ENCODE measurements at regions not wholly inside any gene's neighbourhood (a gene's known extent, or its start where the extent isn't known, plus 50 kb on each side); places are given as distances from the start of the nearest gene placed in this dataset.
"Not testable (repeated sequence)": the region's sequence is repeated elsewhere in the genome, so short reads cannot be mapped to it uniquely, and the experiment has no call there.

DNA sequence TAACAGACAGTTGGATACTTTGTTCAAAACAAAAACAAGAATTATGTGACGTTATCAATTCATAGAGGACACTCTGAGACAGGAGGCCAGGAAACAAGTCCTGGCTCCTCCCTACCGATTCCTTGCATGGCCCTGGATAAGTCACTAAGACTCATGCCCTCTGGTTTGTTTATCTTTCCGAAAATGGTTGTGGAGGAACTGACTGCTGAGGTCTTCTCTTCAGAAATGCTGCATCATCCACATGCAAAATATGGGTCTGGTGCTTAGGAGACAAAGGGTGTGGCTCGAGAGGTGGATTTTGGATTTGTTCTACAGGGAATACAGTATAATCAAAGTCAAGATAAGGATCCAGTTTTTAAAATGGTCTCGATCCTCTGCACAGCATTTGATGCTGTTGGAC is 130.9 kb downstream of the RELL1 start:
- no peak overlapping the region for H2AFZ ChIP-seq (ENCODE audit: low read depth, low read length)
- no peaks in the 10 kb centered on the region for H3K79me1 ChIP-seq (replicated peaks; ENCODE audit: low read length, poor library complexity, severe bottlenecking)
- H2BK5ac ChIP-seq (ENCODE audit: low read depth, low read length, poor library complexity, severe bottlenecking) = no peak overlapping the region
- H3K4me2 ChIP-seq (ENCODE audit: low read length, poor library complexity, severe bottlenecking) = no peak overlapping the region
- no peak overlapping the region for H3K18ac ChIP-seq (ENCODE audit: low read depth in 1 of 2, low read length in 2 of 2)
- no peak for DNase-seq
- H3K4me3 ChIP-seq (ENCODE audit: insufficient read depth in 1 of 2, low read depth in 1 of 2, low read length in 2 of 2) = no peak overlapping the region
- no peaks in the 10 kb centered on the region for H3K27me3 ChIP-seq (ENCODE audit: control insufficient read depth in 1 of 2, insufficient read depth in 1 of 2, low read length in 2 of 2)
- H3K27ac ChIP-seq (ENCODE audit: low read length, poor library complexity, severe bottlenecking) = no peak overlapping the region
- H3K14ac ChIP-seq (ENCODE audit: low read length in 2 of 2) = no peak overlapping the region
- H3K4me1 ChIP-seq (ENCODE audit: control insufficient read depth, insufficient read depth, low read depth, low read length) = no peaks in the 10 kb centered on the region
- no peak overlapping the region for H3K4ac ChIP-seq (ENCODE audit: low read depth in 1 of 2, low read length in 2 of 2)
- WGBS = 90% methylated on average over 5 of the region's 5 CpGs
- H4K91ac ChIP-seq (ENCODE audit: low read length) = no peak overlapping the region
- H4K8ac ChIP-seq (ENCODE audit: low read length) = no peak overlapping the region
- H3K36me3 ChIP-seq (ENCODE audit: control insufficient read depth in 1 of 2, insufficient read depth in 2 of 2, low read depth in 1 of 2, low read length in 2 of 2) = no peaks in the 10 kb centered on the region
- H3K9me3 ChIP-seq (ENCODE audit: control insufficient read depth, low read length) = peaks cover 5% of the 10 kb centered on the region
- no peak overlapping the region for H3K9ac ChIP-seq (ENCODE audit: low read length)
- no peak overlapping the region for H2BK120ac ChIP-seq (ENCODE audit: low read depth, low read length)
- no peak overlapping the region for H3K23ac ChIP-seq (ENCODE audit: low read length in 2 of 2)
- no peak overlapping the region for H2BK15ac ChIP-seq (ENCODE audit: low read depth, poor library complexity, severe bottlenecking)
- H2BK12ac ChIP-seq (ENCODE audit: low read length in 2 of 2) = no peak overlapping the region
- no peak overlapping the region for H2AK5ac ChIP-seq (ENCODE audit: low read length, severe bottlenecking)

DNA sequence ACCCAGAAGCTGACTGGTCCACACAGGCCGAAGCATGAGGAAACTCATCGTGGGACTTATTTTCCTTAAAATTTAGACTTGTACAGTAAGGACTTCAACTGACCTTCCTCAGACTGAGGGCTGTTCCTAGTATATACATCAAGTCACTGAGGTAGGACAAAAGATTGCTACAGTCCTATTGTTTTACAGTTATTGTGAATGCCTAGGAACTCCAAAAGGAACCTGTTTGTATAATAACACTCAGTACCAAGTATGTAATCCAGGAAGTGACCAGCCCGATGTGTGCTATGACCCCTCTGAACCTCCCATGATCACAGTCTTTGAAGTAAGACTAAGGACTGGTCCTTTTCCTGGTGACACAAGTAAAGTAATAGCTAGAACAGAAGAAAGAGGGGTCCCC is 136.3 kb downstream of the RELL1 start:
- H2AFZ ChIP-seq (ENCODE audit: low read depth, low read length); H3K27me3 ChIP-seq (ENCODE audit: control insufficient read depth in 1 of 2, insufficient read depth in 1 of 2, low read length in 2 of 2); H2BK15ac ChIP-seq (ENCODE audit: low read depth, poor library complexity, severe bottlenecking); H3K4me2 ChIP-seq (ENCODE audit: low read length, poor library complexity, severe bottlenecking); H3K36me3 ChIP-seq (ENCODE audit: control insufficient read depth in 1 of 2, insufficient read depth in 2 of 2, low read depth in 1 of 2, low read length in 2 of 2); H3K23ac ChIP-seq (ENCODE audit: low read length in 2 of 2); H4K8ac ChIP-seq (ENCODE audit: low read length); H2BK5ac ChIP-seq (ENCODE audit: low read depth, low read length, poor library complexity, severe bottlenecking); H3K4me3 ChIP-seq (ENCODE audit: insufficient read depth in 1 of 2, low read depth in 1 of 2, low read length in 2 of 2); H3K4me1 ChIP-seq (ENCODE audit: control insufficient read depth, insufficient read depth, low read depth, low read length); H3K27ac ChIP-seq (ENCODE audit: low read length, poor library complexity, severe bottlenecking); H2AK5ac ChIP-seq (ENCODE audit: low read length, severe bottlenecking); H2BK120ac ChIP-seq (ENCODE audit: low read depth, low read length); H2BK12ac ChIP-seq (ENCODE audit: low read length in 2 of 2); H4K91ac ChIP-seq (ENCODE audit: low read length); H3K14ac ChIP-seq (ENCODE audit: low read length in 2 of 2); DNase-seq; H3K9ac ChIP-seq (ENCODE audit: low read length); H3K9me3 ChIP-seq (ENCODE audit: control insufficient read depth, low read length); H3K79me1 ChIP-seq (replicated peaks; ENCODE audit: low read length, poor library complexity, severe bottlenecking); H3K4ac ChIP-seq (ENCODE audit: low read depth in 1 of 2, low read length in 2 of 2); H3K18ac ChIP-seq (ENCODE audit: low read depth in 1 of 2, low read length in 2 of 2): not testable (repeated sequence)
- 83% methylated on average over 3 of the region's 3 CpGs for WGBS

DNA sequence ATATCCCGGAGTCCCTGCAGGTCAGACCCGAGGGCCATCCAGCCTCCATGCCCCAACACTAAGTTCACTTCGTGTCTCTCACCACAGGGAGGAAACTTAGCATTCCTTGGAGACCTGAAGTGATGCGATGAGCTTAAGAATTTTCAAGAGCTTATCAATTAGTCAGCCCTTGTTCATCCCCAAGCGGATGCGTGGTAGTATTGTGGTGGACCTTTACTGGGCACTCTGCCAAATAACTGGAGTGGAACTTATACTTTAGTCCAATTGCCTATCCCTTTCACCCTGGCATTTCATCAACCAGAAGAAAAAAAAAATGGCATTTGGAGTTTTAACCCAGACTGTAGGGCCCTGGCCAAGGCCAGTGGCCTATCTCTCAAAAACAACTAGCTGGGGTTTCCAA is 137.1 kb downstream of the RELL1 start:
- no peak overlapping the region for H3K9ac ChIP-seq (ENCODE audit: low read length)
- DNase-seq = peak; percentile 54
- H3K4ac ChIP-seq (ENCODE audit: low read depth in 1 of 2, low read length in 2 of 2) = no peak overlapping the region
- H3K14ac ChIP-seq (ENCODE audit: low read length in 2 of 2) = no peak overlapping the region
- no peak overlapping the region for H3K27ac ChIP-seq (ENCODE audit: low read length, poor library complexity, severe bottlenecking)
- H2BK15ac ChIP-seq (ENCODE audit: low read depth, poor library complexity, severe bottlenecking) = no peak overlapping the region
- no peaks in the 10 kb centered on the region for H3K27me3 ChIP-seq (ENCODE audit: control insufficient read depth in 1 of 2, insufficient read depth in 1 of 2, low read length in 2 of 2)
- H4K8ac ChIP-seq (ENCODE audit: low read length) = no peak overlapping the region
- no peak overlapping the region for H3K4me3 ChIP-seq (ENCODE audit: insufficient read depth in 1 of 2, low read depth in 1 of 2, low read length in 2 of 2)
- no peak overlapping the region for H2BK12ac ChIP-seq (ENCODE audit: low read length in 2 of 2)
- no peaks in the 10 kb centered on the region for H3K4me1 ChIP-seq (ENCODE audit: control insufficient read depth, insufficient read depth, low read depth, low read length)
- H2AFZ ChIP-seq (ENCODE audit: low read depth, low read length) = no peak overlapping the region
- peaks cover 5% of the 10 kb centered on the region for H3K9me3 ChIP-seq (ENCODE audit: control insufficient read depth, low read length)
- H2BK120ac ChIP-seq (ENCODE audit: low read depth, low read length) = no peak overlapping the region
- H4K91ac ChIP-seq (ENCODE audit: low read length) = no peak overlapping the region
- H2AK5ac ChIP-seq (ENCODE audit: low read length, severe bottlenecking) = no peak overlapping the region
- H3K23ac ChIP-seq (ENCODE audit: low read length in 2 of 2) = no peak overlapping the region
- 42% methylated on average over 6 of the region's 6 CpGs for WGBS
- H3K4me2 ChIP-seq (ENCODE audit: low read length, poor library complexity, severe bottlenecking) = no peak overlapping the region
- no peaks in the 10 kb centered on the region for H3K79me1 ChIP-seq (replicated peaks; ENCODE audit: low read length, poor library complexity, severe bottlenecking)
- no peaks in the 10 kb centered on the region for H3K36me3 ChIP-seq (ENCODE audit: control insufficient read depth in 1 of 2, insufficient read depth in 2 of 2, low read depth in 1 of 2, low read length in 2 of 2)
- H3K18ac ChIP-seq (ENCODE audit: low read depth in 1 of 2, low read length in 2 of 2) = no peak overlapping the region
- H2BK5ac ChIP-seq (ENCODE audit: low read depth, low read length, poor library complexity, severe bottlenecking) = no peak overlapping the region

DNA sequence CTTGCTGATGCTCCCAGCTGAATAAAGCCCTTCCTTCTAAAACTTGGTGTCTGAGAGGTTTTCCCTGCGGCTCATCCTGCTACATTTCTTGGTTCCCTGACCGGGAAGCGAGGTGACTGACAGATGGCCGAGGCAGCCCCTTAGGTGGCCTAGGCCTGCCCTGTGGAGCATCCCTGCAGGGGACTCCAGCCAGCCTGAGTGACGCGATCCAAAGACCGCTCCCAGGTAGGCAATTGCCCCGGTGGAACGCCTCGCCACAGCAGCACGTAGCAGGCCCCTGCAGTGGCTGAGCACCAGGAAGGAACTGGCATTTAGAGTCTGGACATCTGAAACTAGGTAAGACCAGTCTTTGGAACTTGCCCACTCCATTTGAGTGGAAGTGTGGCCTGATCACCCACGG is 139.6 kb downstream of the RELL1 start:
- no peaks in the 10 kb centered on the region for H3K27me3 ChIP-seq (ENCODE audit: control insufficient read depth in 1 of 2, insufficient read depth in 1 of 2, low read length in 2 of 2)
- no peaks in the 10 kb centered on the region for H3K79me1 ChIP-seq (replicated peaks; ENCODE audit: low read length, poor library complexity, severe bottlenecking)
- H3K4me3 ChIP-seq (ENCODE audit: insufficient read depth in 1 of 2, low read depth in 1 of 2, low read length in 2 of 2) = no peak overlapping the region
- DNase-seq = no peak
- H2BK120ac ChIP-seq (ENCODE audit: low read depth, low read length) = no peak overlapping the region
- WGBS = 95% methylated on average over 12 of the region's 12 CpGs
- no peaks in the 10 kb centered on the region for H3K36me3 ChIP-seq (ENCODE audit: control insufficient read depth in 1 of 2, insufficient read depth in 2 of 2, low read depth in 1 of 2, low read length in 2 of 2)
- no peak overlapping the region for H2BK5ac ChIP-seq (ENCODE audit: low read depth, low read length, poor library complexity, severe bottlenecking)
- H3K9ac ChIP-seq (ENCODE audit: low read length) = no peak overlapping the region
- H3K18ac ChIP-seq (ENCODE audit: low read depth in 1 of 2, low read length in 2 of 2) = no peak overlapping the region
- H3K4me1 ChIP-seq (ENCODE audit: control insufficient read depth, insufficient read depth, low read depth, low read length) = no peaks in the 10 kb centered on the region
- no peak overlapping the region for H2BK12ac ChIP-seq (ENCODE audit: low read length in 2 of 2)
- no peak overlapping the region for H3K4me2 ChIP-seq (ENCODE audit: low read length, poor library complexity, severe bottlenecking)
- H4K91ac ChIP-seq (ENCODE audit: low read length) = no peak overlapping the region
- no peak overlapping the region for H2BK15ac ChIP-seq (ENCODE audit: low read depth, poor library complexity, severe bottlenecking)
- no peak overlapping the region for H2AK5ac ChIP-seq (ENCODE audit: low read length, severe bottlenecking)
- H3K23ac ChIP-seq (ENCODE audit: low read length in 2 of 2) = no peak overlapping the region
- H3K9me3 ChIP-seq (ENCODE audit: control insufficient read depth, low read length) = no peaks in the 10 kb centered on the region
- no peak overlapping the region for H3K14ac ChIP-seq (ENCODE audit: low read length in 2 of 2)
- peak overlapping the region in 1 of 2 experiments; percentile 54 for H3K4ac ChIP-seq (ENCODE audit: low read depth in 1 of 2, low read length in 2 of 2)
- no peak overlapping the region for H4K8ac ChIP-seq (ENCODE audit: low read length)
- no peak overlapping the region for H2AFZ ChIP-seq (ENCODE audit: low read depth, low read length)
- no peak overlapping the region for H3K27ac ChIP-seq (ENCODE audit: low read length, poor library complexity, severe bottlenecking)

All from mesenchymal stem cell (in vitro differentiated cells and primary cell).